GM23338 (cell line): ENCODE measurements at regions not wholly inside any gene's neighbourhood (a gene's known extent, or its start where the extent isn't known, plus 50 kb on each side); places are given as distances from the start of the nearest gene placed in this dataset.

Source experiments
- ATAC-seq: fragments of 200-7000 bp; cut with Tn5 transposase; 3 replicates; pipeline ENCODE4 v1.9.1; 2020
- DNase-seq: peaks from one replicate; pipeline ENCODE4 v3.0.0-alpha.2; 2015; ENCODE audit warnings: low spot score
- H2AFZ ChIP-seq: fragments of 200-600 bp; sonication (generic); 2 replicates; pipeline ENCODE4 v1.8.0; 2016; ENCODE audit warnings: antibody characterized with exemption, mild to moderate bottlenecking, moderate library complexity
- H3F3A ChIP-seq: fragments of 200-600 bp; sonication (generic); replicated peaks from 2 replicates; pipeline ENCODE4 v1.8.0; 2017; ENCODE audit warnings: antibody characterized with exemption, mixed run types, low read depth
- H3K27ac ChIP-seq: fragments of 200-600 bp; sonication (generic); 2 replicates; pipeline ENCODE4 v1.6.1; 2016; ENCODE audit warnings: low read depth
- H3K27me3 ChIP-seq: fragments of 200-600 bp; sonication (generic); 2 replicates; pipeline ENCODE4 v1.8.0; 2016; ENCODE audit warnings: mild to moderate bottlenecking, mixed run types, moderate library complexity; ENCODE audit not compliant: insufficient read depth
- H3K36me3 ChIP-seq: fragments of 200-600 bp; sonication (generic); 2 replicates; pipeline ENCODE4 v1.8.0; 2016; ENCODE audit warnings: mild to moderate bottlenecking; ENCODE audit not compliant: insufficient read depth
- H3K4me1 ChIP-seq: fragments of 200-600 bp; sonication (generic); 2 replicates; pipeline ENCODE4 v1.8.0; 2016; ENCODE audit warnings: mild to moderate bottlenecking, moderate library complexity; ENCODE audit not compliant: insufficient read depth
- H3K4me2 ChIP-seq: fragments of 200-600 bp; sonication (generic); 2 replicates; pipeline ENCODE4 v1.7.1; 2017; ENCODE audit warnings: mixed run types
- H3K4me3 ChIP-seq: fragments of 200-600 bp; sonication (generic); 2 replicates; pipeline ENCODE4 v1.6.1; 2016; ENCODE audit warnings: mixed run types
- H3K79me2 ChIP-seq: fragments of 200-600 bp; sonication (generic); replicated peaks from 2 replicates; pipeline ENCODE4 v1.8.0; 2017; ENCODE audit warnings: mild to moderate bottlenecking; ENCODE audit not compliant: insufficient read depth
- H3K9me2 ChIP-seq: fragments of 200-600 bp; sonication (generic); 2 replicates; pipeline ENCODE4 v1.8.0; 2017; ENCODE audit not compliant: insufficient read depth
- H4K20me1 ChIP-seq: fragments of 200-600 bp; sonication (generic); replicated peaks from 2 replicates; pipeline ENCODE4 v1.8.0; 2017; ENCODE audit warnings: mild to moderate bottlenecking; ENCODE audit not compliant: insufficient read depth
- H3K27ac Mint-ChIP-seq: 2 replicates; pipeline ENCODE4 v1.8.0; 2020; ENCODE audit warnings: inconsistent platforms, mild to moderate bottlenecking, moderate library complexity, mixed read lengths
- H3K27me3 Mint-ChIP-seq: 3 replicates; pipeline ENCODE4 v1.8.0; 2022; ENCODE audit warnings: low read depth, mild to moderate bottlenecking, moderate library complexity, mixed read lengths, inconsistent platforms; ENCODE audit not compliant: insufficient read depth, poor library complexity
- H3K36me3 Mint-ChIP-seq: 3 replicates; pipeline ENCODE4 v1.8.0; 2021; ENCODE audit warnings: low read depth, mild to moderate bottlenecking, inconsistent platforms, moderate library complexity, mixed read lengths
- H3K4me1 Mint-ChIP-seq: 3 replicates; pipeline ENCODE4 v1.8.0; 2020; ENCODE audit warnings: mild to moderate bottlenecking, inconsistent platforms, mixed read lengths
- H3K4me3 Mint-ChIP-seq: 3 replicates; pipeline ENCODE4 v1.8.0; 2021; ENCODE audit warnings: moderate library complexity, mild to moderate bottlenecking, inconsistent platforms, mixed read lengths
- H3K9me3 Mint-ChIP-seq: 3 replicates; pipeline ENCODE4 v1.8.0; 2020; ENCODE audit warnings: moderate library complexity, mild to moderate bottlenecking, inconsistent platforms, mixed read lengths
- CREB1 ChIP-seq: fragments of 250-450 bp; sonication (Bioruptor Pico); IDR thresholded peaks from 2 replicates; pipeline ENCODE4 v1.5.0; 2020; ENCODE audit warnings: low read depth, mild to moderate bottlenecking, moderate library complexity
- JUNB ChIP-seq: IDR thresholded peaks from one replicate; pipeline ENCODE4 v1.6.1; 2016; ENCODE audit warnings: antibody characterized with exemption; ENCODE audit not compliant: unreplicated experiment
- NANOG ChIP-seq: IDR thresholded peaks from 2 replicates; pipeline ENCODE4 v1.6.1; 2016; ENCODE audit warnings: antibody characterized with exemption, borderline replicate concordance
- POLR2AphosphoS5 ChIP-seq: IDR thresholded peaks from 2 replicates; pipeline ENCODE4 v1.6.1; 2016; ENCODE audit warnings: antibody characterized with exemption, low read depth
- REST ChIP-seq: IDR thresholded peaks from one replicate; pipeline ENCODE4 v1.6.1; 2018; ENCODE audit warnings: antibody characterized with exemption; ENCODE audit not compliant: unreplicated experiment
- ZNF114 ChIP-seq: fragments of 250-450 bp; sonication (Bioruptor Pico); IDR thresholded peaks from 2 replicates; pipeline ENCODE4 v1.5.0; 2020; ENCODE audit warnings: mild to moderate bottlenecking, moderate library complexity
- ZNF331 ChIP-seq: fragments of 250-450 bp; sonication (Bioruptor Pico); IDR thresholded peaks from 2 replicates; pipeline ENCODE4 v1.5.0; 2020; ENCODE audit warnings: low read depth, mild to moderate bottlenecking, moderate library complexity
- ZNF462 ChIP-seq: fragments of 250-450 bp; sonication (Bioruptor Pico); IDR thresholded peaks from 2 replicates; pipeline ENCODE4 v1.5.0; 2020; ENCODE audit warnings: mild to moderate bottlenecking, moderate library complexity
- TF ChIP-seq, protein P1 (sequence below), 2 experiments: fragments of 200-600 bp in 1 of 2; sonication (generic) in 1 of 2; conservative IDR thresholded peaks; 2 replicates each; pipeline versions ENCODE4 v1.5.1 to v1.6.1; 2016 to 2017; ENCODE audit warnings: antibody characterized with exemption in 2 of 2, low read depth in 2 of 2, mild to moderate bottlenecking in 2 of 2, moderate library complexity in 1 of 2
- TF ChIP-seq, protein P2 (sequence below): IDR thresholded peaks from 2 replicates; pipeline ENCODE4 v1.6.1; 2016; ENCODE audit warnings: antibody characterized with exemption

DNA sequence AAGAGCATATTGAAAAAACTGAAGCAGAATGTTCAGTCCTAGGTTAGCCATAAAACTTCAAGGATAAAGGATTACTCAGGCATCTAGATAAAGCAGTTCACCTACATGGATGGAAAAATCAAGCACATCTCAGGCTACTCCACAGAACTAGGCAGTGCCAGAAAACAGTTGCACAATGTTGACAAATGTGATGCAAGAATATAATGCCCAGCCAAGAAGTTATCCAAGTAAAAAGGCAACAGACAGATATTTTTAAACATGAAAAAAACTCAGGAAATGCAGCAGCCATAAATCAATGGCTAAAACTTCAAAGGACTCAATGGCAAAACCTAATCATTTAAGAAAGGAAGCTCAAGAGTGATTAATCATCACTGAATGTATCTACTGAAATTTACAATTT lies 456.0 kb upstream of the FAM241A start:
- no peak overlapping the region for H3K4me2 ChIP-seq
- ATAC-seq (no peak), DNase-seq (no peak)
- H2AFZ ChIP-seq, result peak overlapping the region; percentile 9; the same call in 1 of the 2 replicates
- H3K9me2 ChIP-seq, result 0 out of 2 replicates have a peak, but pooled peaks cover 2% of the 10 kb centered on the region
- no peaks in the 10 kb centered on the region for H3K27me3 ChIP-seq
- Mint-ChIP-seq H3K4me1 (no peaks in the 10 kb centered on the region), H3K27ac (no peak overlapping the region), H3K27me3 (no peaks in the 10 kb centered on the region), H3K4me3 (no peak overlapping the region), H3K9me3 (no peaks in the 10 kb centered on the region), H3K36me3 (no peaks in the 10 kb centered on the region)
- no peaks in the 10 kb centered on the region for H4K20me1 ChIP-seq
- H3K27ac ChIP-seq, result no peak overlapping the region
- H3K4me1 ChIP-seq, result no peaks in the 10 kb centered on the region
- H3F3A ChIP-seq, result no peaks in the 10 kb centered on the region
- no peak overlapping the region for H3K4me3 ChIP-seq
- no peaks in the 10 kb centered on the region for H3K36me3 ChIP-seq
- TF ChIP-seq, protein P1, sequence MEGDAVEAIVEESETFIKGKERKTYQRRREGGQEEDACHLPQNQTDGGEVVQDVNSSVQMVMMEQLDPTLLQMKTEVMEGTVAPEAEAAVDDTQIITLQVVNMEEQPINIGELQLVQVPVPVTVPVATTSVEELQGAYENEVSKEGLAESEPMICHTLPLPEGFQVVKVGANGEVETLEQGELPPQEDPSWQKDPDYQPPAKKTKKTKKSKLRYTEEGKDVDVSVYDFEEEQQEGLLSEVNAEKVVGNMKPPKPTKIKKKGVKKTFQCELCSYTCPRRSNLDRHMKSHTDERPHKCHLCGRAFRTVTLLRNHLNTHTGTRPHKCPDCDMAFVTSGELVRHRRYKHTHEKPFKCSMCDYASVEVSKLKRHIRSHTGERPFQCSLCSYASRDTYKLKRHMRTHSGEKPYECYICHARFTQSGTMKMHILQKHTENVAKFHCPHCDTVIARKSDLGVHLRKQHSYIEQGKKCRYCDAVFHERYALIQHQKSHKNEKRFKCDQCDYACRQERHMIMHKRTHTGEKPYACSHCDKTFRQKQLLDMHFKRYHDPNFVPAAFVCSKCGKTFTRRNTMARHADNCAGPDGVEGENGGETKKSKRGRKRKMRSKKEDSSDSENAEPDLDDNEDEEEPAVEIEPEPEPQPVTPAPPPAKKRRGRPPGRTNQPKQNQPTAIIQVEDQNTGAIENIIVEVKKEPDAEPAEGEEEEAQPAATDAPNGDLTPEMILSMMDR (conservative IDR thresholded peaks at IDR 0.05; ENCODE audit: low read depth in 2 of 2), result no peak
- H3K79me2 ChIP-seq, result no peaks in the 10 kb centered on the region

- no peak for ATAC-seq
- H3K4me3 Mint-ChIP-seq, result no peak overlapping the region
- no peak overlapping the region for H3K27ac Mint-ChIP-seq
- TF ChIP-seq REST (no peak), POLR2AphosphoS5 (no peak), ZNF331 (no peak), ZNF462 (CRISPR knock-in tag) (no peak), JUNB (no peak), CREB1 (CRISPR knock-in tag) (no peak), ZNF114 (no peak), NANOG (no peak)
- TF ChIP-seq, protein P2, sequence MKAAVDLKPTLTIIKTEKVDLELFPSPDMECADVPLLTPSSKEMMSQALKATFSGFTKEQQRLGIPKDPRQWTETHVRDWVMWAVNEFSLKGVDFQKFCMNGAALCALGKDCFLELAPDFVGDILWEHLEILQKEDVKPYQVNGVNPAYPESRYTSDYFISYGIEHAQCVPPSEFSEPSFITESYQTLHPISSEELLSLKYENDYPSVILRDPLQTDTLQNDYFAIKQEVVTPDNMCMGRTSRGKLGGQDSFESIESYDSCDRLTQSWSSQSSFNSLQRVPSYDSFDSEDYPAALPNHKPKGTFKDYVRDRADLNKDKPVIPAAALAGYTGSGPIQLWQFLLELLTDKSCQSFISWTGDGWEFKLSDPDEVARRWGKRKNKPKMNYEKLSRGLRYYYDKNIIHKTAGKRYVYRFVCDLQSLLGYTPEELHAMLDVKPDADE, result no peak
Observed at GRCh38 chr4:111689731-111690130, 455.5 kb upstream of the FAM241A start.

More at GRCh38 chr4:111689731-111690130, 455.5 kb upstream of the FAM241A start:
- Histone ChIP-seq H3K9me2 (0 out of 2 replicates have a peak, but pooled peaks cover 2% of the 10 kb centered on the region), H3K36me3 (no peaks in the 10 kb centered on the region), H3K4me3 (no peak overlapping the region), H4K20me1 (no peaks in the 10 kb centered on the region), H3K4me1 (no peaks in the 10 kb centered on the region), H2AFZ (peak overlapping the region; percentile 8; the same call in 1 of the 2 replicates), H3K4me2 (no peak overlapping the region), H3K79me2 (no peaks in the 10 kb centered on the region), H3K27ac (no peak overlapping the region), H3F3A (no peaks in the 10 kb centered on the region), H3K27me3 (no peaks in the 10 kb centered on the region)
- no peaks in the 10 kb centered on the region for H3K4me1 Mint-ChIP-seq
- no peaks in the 10 kb centered on the region for H3K36me3 Mint-ChIP-seq
- DNase-seq, result no peak
- no peaks in the 10 kb centered on the region for H3K9me3 Mint-ChIP-seq
- H3K27me3 Mint-ChIP-seq, result no peaks in the 10 kb centered on the region
